ENCODE measurements at regions not wholly inside any gene's neighbourhood (a gene's known extent, or its start where the extent isn't known, plus 50 kb on each side); places are given as distances from the start of the nearest gene placed in this dataset.

DNA sequence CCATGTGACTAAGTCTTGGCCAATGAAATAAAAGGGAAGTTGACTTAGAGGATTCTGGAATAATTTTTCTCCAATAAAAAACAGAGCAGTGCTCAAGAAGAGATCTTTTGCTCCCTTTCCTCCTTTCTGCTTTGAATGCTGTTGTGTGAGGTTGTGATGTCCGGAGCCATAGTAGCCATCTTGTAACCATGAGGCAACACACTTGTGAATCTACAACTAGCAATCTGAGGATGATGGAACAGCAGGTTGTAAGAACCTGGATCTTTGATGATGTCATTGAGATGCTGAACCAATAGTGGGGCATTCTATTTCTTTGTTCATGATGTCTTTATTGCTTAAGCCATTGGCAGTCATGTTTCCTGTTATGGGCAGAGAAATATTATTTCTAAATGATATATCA lies 230.0 kb upstream of the SRRM4 start:
- FAIRE-seq (no peak), DNase-seq (ENCODE audit: insufficient read length, low spot score) (no peak)
- TF ChIP-seq POLR2A (IDR thresholded peaks at IDR 0.05; ENCODE audit: low read depth, low read length): no peak

DNA sequence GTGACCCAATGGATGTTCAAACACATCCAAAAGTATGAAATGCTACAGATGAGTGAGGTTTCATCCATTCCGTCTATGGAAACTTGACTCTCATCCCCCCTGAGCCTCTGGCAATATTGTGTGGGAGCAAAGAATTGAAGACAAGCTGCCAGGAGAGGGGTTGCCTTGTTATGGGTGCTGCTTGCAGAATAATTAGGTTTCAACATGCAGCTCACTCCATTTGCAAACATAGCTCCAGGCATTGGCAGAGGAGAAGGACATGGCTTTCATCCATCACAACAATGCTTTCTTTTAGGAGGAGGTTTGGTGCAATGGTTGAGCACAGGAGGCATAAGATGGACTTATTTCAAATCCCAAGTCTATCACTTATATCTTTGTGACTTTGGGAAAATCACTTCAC lies 220.7 kb upstream of the SRRM4 start:
- no peak for TF ChIP-seq POLR2A (IDR thresholded peaks at IDR 0.05; ENCODE audit: low read depth, low read length)
- FAIRE-seq: no peak

DNA sequence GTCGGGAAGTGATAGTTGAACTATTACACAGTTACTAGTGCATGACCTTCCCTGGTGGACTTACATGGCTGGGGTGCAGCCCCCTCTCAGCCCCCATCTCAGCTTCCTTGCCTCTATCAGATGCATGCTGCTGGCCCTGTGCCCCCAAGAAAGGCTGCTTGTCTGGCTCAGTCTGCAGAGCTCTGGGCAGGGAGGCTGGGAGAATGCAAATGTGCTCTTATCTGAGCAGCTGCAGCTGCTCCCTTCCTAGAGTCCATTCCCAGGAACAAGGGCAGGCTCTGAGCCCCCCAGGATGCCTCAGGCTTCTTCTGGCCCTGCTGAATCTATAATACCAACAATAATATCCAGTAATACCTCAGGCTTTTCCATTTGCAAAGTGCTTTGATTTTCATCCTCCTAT lies 218.1 kb upstream of the SRRM4 start:
- no peak for FAIRE-seq
- TF ChIP-seq POLR2A (IDR thresholded peaks at IDR 0.05; ENCODE audit: low read depth, low read length): no peak
- DNase-seq (ENCODE audit: insufficient read length, low spot score): no peak

More for the DNA sequence above, 220.7 kb upstream of the SRRM4 start:
- no peak for DNase-seq (ENCODE audit: insufficient read length, low spot score)

DNA sequence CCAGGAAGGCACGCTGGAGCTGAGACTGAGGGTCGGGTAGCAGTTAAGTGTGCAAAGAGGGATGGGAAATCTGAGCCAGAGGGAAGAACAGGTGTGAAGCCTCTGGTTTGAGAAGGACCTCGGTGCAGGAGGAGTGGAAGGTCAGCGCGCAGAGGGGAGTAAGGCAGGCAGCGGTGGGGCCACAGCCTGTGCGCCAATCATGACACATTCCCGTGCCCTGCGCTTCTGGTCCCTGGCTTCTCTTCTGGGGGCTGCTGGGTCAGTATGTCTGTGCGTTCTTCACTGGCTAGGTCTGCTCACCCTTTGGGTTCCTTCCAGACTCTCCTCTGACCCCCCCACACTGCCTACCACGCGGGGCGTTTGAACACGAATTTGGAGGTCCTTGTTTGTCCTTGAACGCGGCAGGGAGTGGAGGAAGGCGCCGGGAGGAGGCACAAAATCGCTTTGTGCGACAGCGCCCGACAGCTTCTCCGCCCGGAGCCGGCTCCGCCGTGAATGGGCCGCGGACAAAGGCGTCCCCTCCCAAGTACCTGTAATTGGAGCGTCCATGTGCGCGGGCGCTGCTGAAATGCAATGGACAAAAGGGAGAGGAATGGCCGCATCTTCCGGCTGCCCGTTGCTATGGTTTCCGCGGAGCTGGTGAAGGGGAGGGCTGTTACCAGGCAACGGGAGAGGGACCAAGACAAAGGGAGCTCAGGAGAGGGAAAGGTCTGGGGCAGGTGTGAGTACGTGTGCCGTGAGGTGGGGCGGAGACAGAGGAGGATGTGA lies 207.2 kb upstream of the SRRM4 start:
- no peak for TF ChIP-seq POLR2A (IDR thresholded peaks at IDR 0.05; ENCODE audit: low read depth, low read length)
- FAIRE-seq (no peak), DNase-seq (ENCODE audit: insufficient read length, low spot score) (no peak)

DNA sequence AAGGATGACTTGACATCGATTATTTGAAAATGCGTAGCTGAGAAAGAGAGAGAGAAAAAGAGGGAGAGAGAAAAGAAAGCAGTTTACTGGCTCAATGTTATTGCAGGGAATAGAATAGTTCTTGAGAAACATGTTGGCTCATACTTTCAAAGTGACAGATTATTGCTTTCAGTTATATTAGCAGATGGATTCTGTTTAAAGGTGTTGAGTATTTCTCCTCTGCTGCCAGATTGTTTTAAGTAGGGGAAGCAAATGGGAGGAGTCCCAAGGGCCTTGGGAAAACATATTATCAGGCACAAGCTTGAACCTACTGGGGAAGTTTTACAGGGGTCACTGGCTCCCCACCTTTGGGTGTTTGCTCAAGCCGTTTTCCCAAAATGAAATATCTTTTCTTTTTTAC lies 203.8 kb upstream of the SRRM4 start:
- no peak for TF ChIP-seq POLR2A (IDR thresholded peaks at IDR 0.05; ENCODE audit: low read depth, low read length)
- DNase-seq (ENCODE audit: insufficient read length, low spot score) (no peak), FAIRE-seq (no peak)

DNA sequence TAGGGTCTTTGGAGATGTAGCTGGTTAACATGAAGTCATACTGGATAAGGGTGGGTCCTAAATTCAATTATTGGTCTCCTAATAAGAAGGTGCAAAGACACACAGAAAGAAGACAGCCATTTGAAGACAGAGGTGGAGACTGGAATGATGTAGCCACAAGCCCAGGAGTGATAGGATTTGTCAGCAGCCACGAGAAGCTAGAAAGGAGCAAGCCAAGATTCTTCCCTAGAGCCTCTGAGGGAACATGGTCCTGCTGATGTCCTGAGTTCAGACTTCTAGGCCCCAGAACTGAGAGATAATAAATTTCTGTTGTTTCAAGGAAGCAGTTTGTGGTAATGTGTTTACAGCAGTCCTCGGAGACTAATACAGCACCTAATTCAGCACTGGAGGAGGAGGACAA lies 203.3 kb upstream of the SRRM4 start:
- DNase-seq (ENCODE audit: insufficient read length, low spot score) (no peak), FAIRE-seq (no peak)
- no peak for TF ChIP-seq POLR2A (IDR thresholded peaks at IDR 0.05; ENCODE audit: low read depth, low read length)

DNA sequence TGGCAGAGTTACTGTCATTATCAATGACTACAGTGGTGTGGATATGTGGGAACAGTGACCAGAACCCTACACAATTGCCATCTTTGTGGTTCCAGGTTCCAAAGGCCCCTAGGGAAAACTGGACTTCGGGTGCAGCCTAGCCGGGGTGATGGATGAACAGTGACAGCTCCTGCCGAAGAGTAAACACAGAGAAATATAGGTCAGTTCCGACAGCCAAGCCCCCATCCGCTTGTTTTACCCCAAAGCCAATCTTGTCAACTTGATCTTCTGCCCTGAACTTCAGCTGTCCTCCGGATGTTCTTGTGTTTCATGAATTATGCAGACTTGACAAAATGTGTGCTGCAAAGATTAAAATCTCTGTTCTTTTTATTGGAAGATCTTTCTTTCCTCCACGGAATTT lies 200.4 kb upstream of the SRRM4 start:
- DNase-seq (ENCODE audit: insufficient read length, low spot score) (no peak), FAIRE-seq (no peak)
- no peak for TF ChIP-seq POLR2A (IDR thresholded peaks at IDR 0.05; ENCODE audit: low read depth, low read length)

DNA sequence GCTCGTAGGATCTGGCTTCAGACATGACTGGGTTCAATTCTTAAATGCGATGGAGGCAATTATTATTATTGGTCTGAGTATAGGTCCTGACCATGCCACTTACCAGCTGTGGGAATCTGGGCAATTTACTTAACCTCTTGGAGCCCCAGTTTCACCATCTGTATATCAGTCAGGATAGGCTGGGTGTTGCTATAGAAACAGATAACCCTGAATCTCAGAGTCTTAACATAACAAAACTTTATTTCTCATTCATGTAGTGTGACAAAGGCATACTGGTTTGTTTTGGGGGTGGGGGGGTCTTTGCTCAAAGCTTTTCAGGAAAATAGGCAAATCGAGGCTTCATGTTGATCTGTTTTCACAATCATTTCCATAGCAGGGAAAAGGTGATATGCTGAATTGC lies 199.6 kb upstream of the SRRM4 start:
- DNase-seq (ENCODE audit: insufficient read length, low spot score) (no peak), FAIRE-seq (no peak)
- TF ChIP-seq POLR2A (IDR thresholded peaks at IDR 0.05; ENCODE audit: low read depth, low read length): no peak

DNA sequence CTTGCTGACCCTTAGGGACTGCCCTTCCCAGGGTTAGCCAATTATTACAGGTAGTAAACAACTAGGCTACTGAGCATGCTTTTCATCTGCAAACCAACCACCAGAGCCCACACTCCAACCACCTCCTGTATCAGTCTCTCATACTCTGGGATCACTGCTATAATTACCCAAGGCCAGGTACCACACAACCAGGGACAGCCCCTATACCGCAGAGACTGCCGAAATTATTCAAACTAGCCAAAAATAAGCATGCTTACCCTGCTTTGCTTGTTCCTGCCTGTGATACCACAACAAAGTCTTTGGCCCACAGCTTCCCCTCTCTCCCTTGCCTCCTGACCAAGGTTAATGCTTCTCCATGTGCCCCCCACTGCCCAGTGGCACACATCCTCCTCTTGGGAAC lies 197.6 kb upstream of the SRRM4 start:
- no peak for DNase-seq (ENCODE audit: insufficient read length, low spot score)
- FAIRE-seq: no peak
- no peak for TF ChIP-seq POLR2A (IDR thresholded peaks at IDR 0.05; ENCODE audit: low read depth, low read length)

DNA sequence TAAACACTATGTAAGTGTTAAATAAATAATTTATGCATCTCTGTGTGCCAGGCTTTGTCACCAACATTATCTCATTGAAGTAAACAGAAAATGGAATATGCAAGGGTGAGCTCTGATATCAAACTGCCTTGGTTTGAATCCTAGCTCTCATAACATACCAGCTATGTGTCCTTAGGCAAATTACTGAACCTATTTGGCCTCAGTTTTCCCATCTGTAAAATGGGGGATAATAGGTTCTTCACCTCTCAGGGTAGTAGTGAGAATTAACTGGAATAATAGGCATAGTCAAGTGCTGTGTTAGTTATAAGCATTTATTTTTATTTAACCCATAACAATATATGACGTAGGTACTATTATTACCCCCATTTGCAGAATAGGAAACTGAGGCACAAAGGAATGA lies 190.8 kb upstream of the SRRM4 start:
- TF ChIP-seq POLR2A (IDR thresholded peaks at IDR 0.05; ENCODE audit: low read depth, low read length): no peak
- DNase-seq (ENCODE audit: insufficient read length, low spot score) (no peak), FAIRE-seq (no peak)

DNA sequence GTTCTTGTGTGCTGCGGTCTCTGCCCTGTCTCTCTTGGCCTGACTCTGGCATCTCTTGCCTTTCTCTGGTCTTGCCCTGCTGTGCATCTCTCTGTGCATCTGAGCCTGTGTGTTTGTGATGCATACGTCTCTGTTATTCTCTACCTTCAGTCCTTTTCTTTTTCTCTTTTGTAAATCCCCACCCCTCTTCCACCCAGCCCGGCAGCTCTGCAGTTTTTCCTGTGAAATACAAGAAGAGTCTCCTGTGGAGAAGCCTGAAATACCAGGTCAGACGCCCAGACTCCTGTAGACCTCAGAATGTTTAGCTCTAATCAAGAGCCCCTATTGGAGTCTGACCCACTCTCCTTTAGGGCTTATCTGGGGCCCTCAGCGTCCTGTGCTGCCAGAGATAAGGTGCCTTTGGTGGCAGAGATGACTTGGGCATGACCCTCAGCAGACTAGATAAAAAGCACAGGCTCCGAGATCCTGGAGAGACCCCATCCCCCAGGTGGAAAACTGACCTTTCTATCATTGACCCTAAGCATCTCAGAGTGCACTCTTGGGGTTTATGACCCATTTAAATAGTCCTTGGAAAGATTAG lies 167.5 kb upstream of the SRRM4 start:
- DNase-seq (ENCODE audit: insufficient read length, low spot score) (no peak), FAIRE-seq (no peak)
- TF ChIP-seq POLR2A (IDR thresholded peaks at IDR 0.05; ENCODE audit: low read depth, low read length): no peak

DNA sequence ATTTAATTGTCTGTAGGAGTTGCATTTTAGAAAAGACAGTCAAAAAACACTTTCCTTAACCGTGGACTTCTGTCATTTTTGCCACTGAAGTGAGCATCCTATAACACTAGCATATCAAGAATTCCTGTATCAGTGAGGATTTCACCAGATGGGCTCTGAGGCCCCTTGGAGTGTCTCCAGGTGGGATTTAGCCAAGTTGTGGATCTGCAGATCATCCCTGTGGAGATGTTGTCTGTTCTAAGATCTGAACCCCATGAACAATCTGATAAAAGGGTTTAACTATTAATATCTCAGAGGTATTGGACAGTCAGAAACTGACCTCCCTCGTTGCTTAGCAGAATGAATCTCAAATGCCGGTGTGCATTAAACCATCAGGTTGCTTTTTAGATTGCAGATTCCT lies 165.0 kb upstream of the SRRM4 start:
- DNase-seq (ENCODE audit: insufficient read length, low spot score): no peak
- no peak for FAIRE-seq
- TF ChIP-seq POLR2A (IDR thresholded peaks at IDR 0.05; ENCODE audit: low read depth, low read length): no peak

DNA sequence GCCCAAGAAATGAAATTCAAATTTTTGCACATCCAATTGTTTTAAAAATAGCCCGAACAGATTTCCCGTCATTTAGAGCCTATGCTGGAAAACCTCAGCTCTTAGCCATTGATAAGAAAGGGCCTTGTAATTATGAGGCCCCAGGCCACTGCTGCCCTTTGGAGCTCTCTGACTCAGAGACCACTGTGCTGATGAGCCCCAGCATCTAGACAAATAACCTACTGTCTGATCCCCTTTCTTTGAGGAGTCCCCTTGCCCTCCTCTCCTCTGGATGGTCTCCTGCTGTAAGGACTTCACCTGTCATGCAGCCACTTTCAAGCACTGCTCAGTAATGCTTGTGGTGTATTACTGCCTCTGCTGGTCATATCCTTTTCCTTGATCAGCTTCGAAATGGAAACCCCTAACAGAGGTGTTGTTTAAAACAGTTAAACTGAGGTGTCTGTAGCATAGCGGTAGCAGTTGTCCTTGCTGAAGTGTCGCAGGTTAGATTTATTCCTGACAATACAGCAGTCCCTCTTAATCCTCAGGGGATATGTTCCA lies 159.9 kb upstream of the SRRM4 start:
- no peak for TF ChIP-seq POLR2A (IDR thresholded peaks at IDR 0.05; ENCODE audit: low read depth, low read length)
- DNase-seq (ENCODE audit: insufficient read length, low spot score) (no peak), FAIRE-seq (no peak)

DNA sequence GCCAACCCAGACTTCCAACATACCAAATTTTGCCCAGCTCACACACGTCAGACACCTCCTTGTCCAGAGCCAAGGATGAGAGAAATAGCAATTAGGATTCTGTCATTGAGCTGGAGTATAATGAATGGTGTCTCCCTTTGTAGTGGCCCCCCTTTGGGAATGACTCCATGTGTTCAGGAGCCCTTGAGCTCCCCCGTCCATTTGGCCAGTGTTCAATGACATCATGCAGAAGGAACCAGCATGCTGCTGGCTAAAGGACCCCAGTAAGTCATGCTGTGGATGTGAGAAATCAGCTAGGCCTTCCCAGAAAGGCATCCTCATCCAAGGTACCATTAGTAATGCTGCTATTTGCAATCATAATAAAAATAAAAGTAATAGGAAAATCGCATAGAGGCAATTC lies 158.8 kb upstream of the SRRM4 start:
- no peak for TF ChIP-seq POLR2A (IDR thresholded peaks at IDR 0.05; ENCODE audit: low read depth, low read length)
- DNase-seq (ENCODE audit: insufficient read length, low spot score) (no peak), FAIRE-seq (no peak)

DNA sequence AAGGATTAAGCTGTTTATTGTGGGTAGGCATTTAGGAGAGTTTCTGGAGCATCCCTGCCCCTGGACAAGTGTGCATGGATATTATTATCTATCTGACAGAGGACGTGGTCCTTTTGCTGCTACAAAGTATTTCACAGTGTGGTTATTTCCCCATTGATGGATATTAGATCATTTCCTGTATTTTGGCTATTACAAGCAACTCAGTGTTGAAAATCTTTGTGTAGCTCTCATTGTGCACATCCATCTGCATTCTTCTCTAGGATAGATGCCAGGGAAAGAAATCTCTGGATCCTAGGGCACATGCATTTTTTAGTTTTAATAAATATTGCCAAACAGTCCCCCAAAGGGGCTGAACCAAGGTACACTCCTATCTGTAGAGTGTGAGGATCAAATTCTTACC lies 154.3 kb upstream of the SRRM4 start:
- FAIRE-seq (no peak), DNase-seq (ENCODE audit: insufficient read length, low spot score) (no peak)
- TF ChIP-seq POLR2A (IDR thresholded peaks at IDR 0.05; ENCODE audit: low read depth, low read length): no peak
